Liver (tissue), 8 donors: ENCODE measurements at regions not wholly inside any gene's neighbourhood (a gene's known extent, or its start where the extent isn't known, plus 50 kb on each side); places are given as distances from the start of the nearest gene placed in this dataset.

Experiments used
- DNase-seq: peaks from one replicate; pipeline ENCODE4 v3.0.0-alpha.2; 2017; ENCODE audit warnings: low spot score
- H3K27ac ChIP-seq, 2 donors: one replicate each; pipeline ENCODE4 v1.7.0; 2013; ENCODE audit warnings: inconsistent platforms in 2 of 2, low read length in 2 of 2, control low read depth in 1 of 2, low read depth in 1 of 2, mild to moderate bottlenecking in 1 of 2
- H3K27me3 ChIP-seq, 4 donors: one replicate each; pipeline versions ENCODE4 v1.6.1 to v1.7.0; 2013; ENCODE audit warnings: low read length in 3 of 4, inconsistent platforms in 1 of 4, mild to moderate bottlenecking in 1 of 4, moderate library complexity in 1 of 4; ENCODE audit not compliant: control insufficient read depth in 4 of 4, insufficient read depth in 4 of 4
- H3K36me3 ChIP-seq, 4 donors: one replicate each; pipeline versions ENCODE4 v1.6.1 to v1.7.0; 2013; ENCODE audit warnings: low read length in 3 of 4, mild to moderate bottlenecking in 3 of 4, low read depth in 1 of 4, moderate library complexity in 1 of 4; ENCODE audit not compliant: control insufficient read depth in 4 of 4, insufficient read depth in 3 of 4
- H3K4me1 ChIP-seq, 4 donors: one replicate each; pipeline versions ENCODE4 v1.6.1 to v1.7.0; 2013; ENCODE audit warnings: low read length in 3 of 4, mild to moderate bottlenecking in 3 of 4, moderate library complexity in 1 of 4; ENCODE audit not compliant: control insufficient read depth in 4 of 4, insufficient read depth in 4 of 4
- H3K4me3 ChIP-seq, 3 donors: one replicate each; pipeline versions ENCODE4 v1.6.1 to v1.7.0; 2013; ENCODE audit warnings: low read length in 3 of 3, control low read depth in 1 of 3, low read depth in 1 of 3, mild to moderate bottlenecking in 1 of 3
- H3K9ac ChIP-seq, 2 donors: one replicate each; pipeline ENCODE4 v1.7.0; 2013; ENCODE audit warnings: low read length in 2 of 2, mild to moderate bottlenecking in 2 of 2, moderate library complexity in 2 of 2, control low read depth in 1 of 2, low read depth in 1 of 2
- H3K9me3 ChIP-seq, 4 donors: one replicate each; pipeline versions ENCODE4 v1.6.1 to v1.7.0; 2013; ENCODE audit warnings: low read length in 3 of 4; ENCODE audit not compliant: control insufficient read depth in 4 of 4
- ATF3 ChIP-seq: IDR thresholded peaks from 2 replicates; pipeline ENCODE4 v1.6.1; 2016; ENCODE audit warnings: antibody characterized with exemption
- EGR1 ChIP-seq, 2 donors: IDR thresholded peaks; 2 replicates each; pipeline ENCODE4 v1.6.1; 2016 to 2018; ENCODE audit warnings: antibody characterized with exemption in 2 of 2, low read depth in 2 of 2
- FOXA1 ChIP-seq: IDR thresholded peaks from 2 replicates; pipeline ENCODE4 v1.6.1; 2016; ENCODE audit warnings: antibody characterized with exemption
- FOXA2 ChIP-seq: IDR thresholded peaks from 2 replicates; pipeline ENCODE4 v1.6.1; 2016; ENCODE audit warnings: antibody characterized with exemption
- GABPA ChIP-seq, 2 donors: IDR thresholded peaks in 1 of 2; conservative IDR thresholded peaks in 1 of 2; 2 replicates each; pipeline ENCODE4 v1.6.1; 2016; ENCODE audit warnings: antibody characterized with exemption in 2 of 2, mild to moderate bottlenecking in 1 of 2, moderate library complexity in 1 of 2
- HNF4A ChIP-seq, 2 donors: conservative IDR thresholded peaks; 2 replicates each; pipeline ENCODE4 v1.6.1; 2016; ENCODE audit warnings: antibody characterized with exemption in 2 of 2, mild to moderate bottlenecking in 2 of 2
- HNF4G ChIP-seq: IDR thresholded peaks from 2 replicates; pipeline ENCODE4 v1.6.1; 2016; ENCODE audit warnings: antibody characterized with exemption
- JUND ChIP-seq, 2 donors: IDR thresholded peaks; 2 replicates each; pipeline ENCODE4 v1.6.1; 2016; ENCODE audit warnings: antibody characterized with exemption in 2 of 2
- NR2F2 ChIP-seq: IDR thresholded peaks from 2 replicates; pipeline ENCODE4 v1.6.1; 2016; ENCODE audit warnings: antibody characterized with exemption
- RAD21 ChIP-seq, 2 donors: IDR thresholded peaks; 2 replicates each; pipeline ENCODE4 v1.6.1; 2016; ENCODE audit warnings: antibody characterized with exemption in 2 of 2, mild to moderate bottlenecking in 2 of 2
- REST ChIP-seq: IDR thresholded peaks from 2 replicates; pipeline ENCODE4 v1.6.1; 2016; ENCODE audit warnings: antibody characterized with exemption, mild to moderate bottlenecking
- RXRA ChIP-seq, 2 donors: IDR thresholded peaks; 2 replicates each; pipeline ENCODE4 v1.6.1; 2017 to 2018; ENCODE audit warnings: antibody characterized with exemption in 2 of 2, mild to moderate bottlenecking in 1 of 2
- SP1 ChIP-seq: IDR thresholded peaks from 2 replicates; pipeline ENCODE4 v1.6.1; 2018; ENCODE audit warnings: antibody characterized with exemption, mild to moderate bottlenecking
- TAF1 ChIP-seq: conservative IDR thresholded peaks from 2 replicates; pipeline ENCODE4 v1.6.1; 2016; ENCODE audit warnings: antibody characterized with exemption, mild to moderate bottlenecking
- YY1 ChIP-seq: IDR thresholded peaks from 2 replicates; pipeline ENCODE4 v1.6.1; 2016; ENCODE audit warnings: antibody characterized with exemption, mild to moderate bottlenecking
- ZBTB33 ChIP-seq: IDR thresholded peaks from 2 replicates; pipeline ENCODE4 v1.6.1; 2016; ENCODE audit warnings: antibody characterized with exemption
- WGBS: extraction: QIAGEN DNeasy Blood & Tissue Kit; methylation state at CpG from one replicate; pipeline ENCODE4 v1.1.7; 2013; 5-methylcytosine and 5-hydroxymethylcytosine counted together
- TF ChIP-seq, protein P1 (sequence below): fragments of 150-350 bp; IDR thresholded peaks from 2 replicates; pipeline ENCODE4 v1.5.1; 2017; ENCODE audit warnings: improper control_type of control experiment, low read depth, low read length; ENCODE audit not compliant: missing input control
- donor health status: healthy.
- donor health status: healthy.
- donor health status: healthy.
- donor health status: healthy.
- donor health status: healthy.

GRCh38 chr12:77438644-77439043, 373.3 kb upstream of the E2F7 start:
- Histone ChIP-seq H3K27ac (no peak overlapping the region), H3K9ac (no peak overlapping the region), H3K36me3 (no peaks in the 10 kb centered on the region), H3K27me3 (no peaks in the 10 kb centered on the region), H3K4me3 (no peak overlapping the region), H3K4me1 (no peaks in the 10 kb centered on the region), H3K9me3 (no peaks in the 10 kb centered on the region)
- TF ChIP-seq ATF3 (no peak), FOXA2 (no peak), REST (no peak), NR2F2 (no peak), HNF4A (conservative IDR thresholded peaks at IDR 0.05) (no peak), GABPA (IDR thresholded peaks at IDR 0.05 in 1 of 2, conservative IDR thresholded peaks at IDR 0.05 in 1 of 2) (no peak), ZBTB33 (no peak), JUND (IDR thresholded peaks at IDR 0.05) (no peak), RAD21 (IDR thresholded peaks at IDR 0.05) (no peak), HNF4G (no peak), YY1 (no peak), FOXA1 (no peak), TAF1 (no peak), SP1 (no peak), EGR1 (IDR thresholded peaks at IDR 0.05; ENCODE audit: low read depth in 2 of 2) (no peak), RXRA (IDR thresholded peaks at IDR 0.05) (no peak)
- TF ChIP-seq, protein P1, sequence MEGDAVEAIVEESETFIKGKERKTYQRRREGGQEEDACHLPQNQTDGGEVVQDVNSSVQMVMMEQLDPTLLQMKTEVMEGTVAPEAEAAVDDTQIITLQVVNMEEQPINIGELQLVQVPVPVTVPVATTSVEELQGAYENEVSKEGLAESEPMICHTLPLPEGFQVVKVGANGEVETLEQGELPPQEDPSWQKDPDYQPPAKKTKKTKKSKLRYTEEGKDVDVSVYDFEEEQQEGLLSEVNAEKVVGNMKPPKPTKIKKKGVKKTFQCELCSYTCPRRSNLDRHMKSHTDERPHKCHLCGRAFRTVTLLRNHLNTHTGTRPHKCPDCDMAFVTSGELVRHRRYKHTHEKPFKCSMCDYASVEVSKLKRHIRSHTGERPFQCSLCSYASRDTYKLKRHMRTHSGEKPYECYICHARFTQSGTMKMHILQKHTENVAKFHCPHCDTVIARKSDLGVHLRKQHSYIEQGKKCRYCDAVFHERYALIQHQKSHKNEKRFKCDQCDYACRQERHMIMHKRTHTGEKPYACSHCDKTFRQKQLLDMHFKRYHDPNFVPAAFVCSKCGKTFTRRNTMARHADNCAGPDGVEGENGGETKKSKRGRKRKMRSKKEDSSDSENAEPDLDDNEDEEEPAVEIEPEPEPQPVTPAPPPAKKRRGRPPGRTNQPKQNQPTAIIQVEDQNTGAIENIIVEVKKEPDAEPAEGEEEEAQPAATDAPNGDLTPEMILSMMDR: no peak
- no peak for DNase-seq

DNA sequence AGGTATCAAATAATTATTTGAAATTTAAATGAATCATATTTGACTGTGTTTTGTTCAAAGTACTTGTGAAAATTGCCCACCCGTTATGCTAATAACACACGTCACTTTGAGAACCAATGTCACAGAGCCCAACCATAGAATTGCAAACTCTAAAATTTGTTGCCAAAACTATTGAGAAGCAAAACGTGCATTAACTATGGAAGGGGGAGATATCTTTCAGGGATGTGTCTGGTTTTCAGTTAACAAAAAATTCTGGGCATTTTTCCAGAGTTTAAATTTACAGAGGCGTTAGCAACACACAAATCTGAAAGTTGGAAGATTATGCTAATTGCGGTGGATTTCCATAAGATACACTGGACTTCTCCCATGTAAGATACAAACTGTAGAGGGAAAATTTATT, 371.8 kb upstream of the E2F7 start:
- WGBS: 66% methylated on average over 5 of the region's 5 CpGs
- no peaks in the 10 kb centered on the region for H3K27me3 ChIP-seq
- no peak overlapping the region for H3K27ac ChIP-seq
- H3K9me3 ChIP-seq: no peaks in the 10 kb centered on the region
- TF ChIP-seq GABPA (IDR thresholded peaks at IDR 0.05 in 1 of 2, conservative IDR thresholded peaks at IDR 0.05 in 1 of 2): no peak
- no peak for TF ChIP-seq FOXA1
- TF ChIP-seq FOXA2: no peak
- no peak for TF ChIP-seq RXRA (IDR thresholded peaks at IDR 0.05)
- no peak for TF ChIP-seq EGR1 (IDR thresholded peaks at IDR 0.05; ENCODE audit: low read depth in 2 of 2)
- no peak for TF ChIP-seq RAD21 (IDR thresholded peaks at IDR 0.05)
- TF ChIP-seq, protein P1: no peak
- no peak for TF ChIP-seq JUND (IDR thresholded peaks at IDR 0.05)
- TF ChIP-seq YY1: no peak
- TF ChIP-seq TAF1: no peak
- no peak for TF ChIP-seq ZBTB33
- no peak for TF ChIP-seq HNF4A (conservative IDR thresholded peaks at IDR 0.05)
- no peak for TF ChIP-seq HNF4G
- H3K9ac ChIP-seq: no peak overlapping the region
- no peaks in the 10 kb centered on the region for H3K4me1 ChIP-seq
- H3K36me3 ChIP-seq: no peaks in the 10 kb centered on the region
- H3K4me3 ChIP-seq: no peak overlapping the region
- DNase-seq: no peak
